Suprapubic skin (tissue), 3 donors: ENCODE measurements at regions not wholly inside any gene's neighbourhood (a gene's known extent, or its start where the extent isn't known, plus 50 kb on each side); places are given as distances from the start of the nearest gene placed in this dataset.

Source experiments
- EP300 ChIP-seq: sonication (generic); formaldehyde crosslinking; IDR thresholded peaks from one replicate; pipeline ENCODE4 v1.6.1; 2017; ENCODE audit warnings: antibody characterized with exemption
- TF ChIP-seq, protein P1 (sequence below), 2 donors: fragments of 200-600 bp in 1 of 2; fragments of 450-650 bp in 1 of 2; sonication (generic) in 1 of 2; IDR thresholded peaks; one replicate each; pipeline ENCODE4 v1.5.1; 2016 to 2019; ENCODE audit warnings: antibody characterized with exemption in 2 of 2, mild to moderate bottlenecking in 1 of 2, moderate library complexity in 1 of 2

DNA sequence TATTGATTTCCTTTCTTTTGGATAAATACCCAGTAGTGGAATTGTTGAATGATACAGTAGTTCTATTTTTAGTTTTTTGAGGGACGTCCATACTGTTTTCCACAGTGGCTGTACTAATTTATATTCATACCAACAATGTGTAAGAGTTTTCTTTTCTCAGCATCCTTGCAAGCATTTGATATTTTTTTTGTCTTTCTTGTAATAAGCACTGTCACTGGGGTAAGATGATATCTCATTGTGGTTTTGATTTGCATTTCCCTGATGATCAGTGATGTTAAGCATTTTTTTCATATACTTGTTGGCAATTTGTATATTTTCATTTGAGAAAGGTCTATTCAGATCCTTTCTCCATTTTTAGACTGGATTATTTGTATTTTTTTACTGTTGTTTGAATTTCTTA, 308.7 kb downstream of the PTEN start:
- TF ChIP-seq, protein P1, sequence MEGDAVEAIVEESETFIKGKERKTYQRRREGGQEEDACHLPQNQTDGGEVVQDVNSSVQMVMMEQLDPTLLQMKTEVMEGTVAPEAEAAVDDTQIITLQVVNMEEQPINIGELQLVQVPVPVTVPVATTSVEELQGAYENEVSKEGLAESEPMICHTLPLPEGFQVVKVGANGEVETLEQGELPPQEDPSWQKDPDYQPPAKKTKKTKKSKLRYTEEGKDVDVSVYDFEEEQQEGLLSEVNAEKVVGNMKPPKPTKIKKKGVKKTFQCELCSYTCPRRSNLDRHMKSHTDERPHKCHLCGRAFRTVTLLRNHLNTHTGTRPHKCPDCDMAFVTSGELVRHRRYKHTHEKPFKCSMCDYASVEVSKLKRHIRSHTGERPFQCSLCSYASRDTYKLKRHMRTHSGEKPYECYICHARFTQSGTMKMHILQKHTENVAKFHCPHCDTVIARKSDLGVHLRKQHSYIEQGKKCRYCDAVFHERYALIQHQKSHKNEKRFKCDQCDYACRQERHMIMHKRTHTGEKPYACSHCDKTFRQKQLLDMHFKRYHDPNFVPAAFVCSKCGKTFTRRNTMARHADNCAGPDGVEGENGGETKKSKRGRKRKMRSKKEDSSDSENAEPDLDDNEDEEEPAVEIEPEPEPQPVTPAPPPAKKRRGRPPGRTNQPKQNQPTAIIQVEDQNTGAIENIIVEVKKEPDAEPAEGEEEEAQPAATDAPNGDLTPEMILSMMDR (IDR thresholded peaks at IDR 0.05) = no peak
- TF ChIP-seq EP300 = no peak
